ENCODE measurements at regions not wholly inside any gene's neighbourhood (a gene's known extent, or its start where the extent isn't known, plus 50 kb on each side); places are given as distances from the start of the nearest gene placed in this dataset.
A peak's percentile ranks its signal among the peaks of the same experiment; 100 is the strongest.
"Not testable (repeated sequence)": the region's sequence is repeated elsewhere in the genome, so short reads cannot be mapped to it uniquely, and the experiment has no call there.

DNA sequence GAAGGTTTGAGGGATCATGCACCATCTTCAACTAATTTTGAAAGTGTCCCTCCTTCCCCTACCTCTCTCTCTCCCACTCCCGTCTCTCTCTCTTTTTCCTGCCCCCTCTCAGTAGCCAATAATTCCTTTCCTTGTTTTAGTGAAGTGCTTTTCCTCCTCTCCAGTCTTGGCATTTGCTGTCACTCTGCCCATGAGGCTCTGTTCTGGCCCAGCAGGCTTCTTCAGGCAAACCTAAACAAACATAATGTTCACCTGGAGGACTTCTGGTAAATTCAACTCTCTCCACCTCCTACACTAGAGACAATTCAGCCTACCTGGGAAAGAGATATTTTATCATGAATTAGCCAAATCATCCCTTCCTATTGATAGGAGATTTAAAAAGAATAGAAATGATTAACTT is 86.6 kb upstream of the ADRA1D start:
- DNase-seq = no peak

DNA sequence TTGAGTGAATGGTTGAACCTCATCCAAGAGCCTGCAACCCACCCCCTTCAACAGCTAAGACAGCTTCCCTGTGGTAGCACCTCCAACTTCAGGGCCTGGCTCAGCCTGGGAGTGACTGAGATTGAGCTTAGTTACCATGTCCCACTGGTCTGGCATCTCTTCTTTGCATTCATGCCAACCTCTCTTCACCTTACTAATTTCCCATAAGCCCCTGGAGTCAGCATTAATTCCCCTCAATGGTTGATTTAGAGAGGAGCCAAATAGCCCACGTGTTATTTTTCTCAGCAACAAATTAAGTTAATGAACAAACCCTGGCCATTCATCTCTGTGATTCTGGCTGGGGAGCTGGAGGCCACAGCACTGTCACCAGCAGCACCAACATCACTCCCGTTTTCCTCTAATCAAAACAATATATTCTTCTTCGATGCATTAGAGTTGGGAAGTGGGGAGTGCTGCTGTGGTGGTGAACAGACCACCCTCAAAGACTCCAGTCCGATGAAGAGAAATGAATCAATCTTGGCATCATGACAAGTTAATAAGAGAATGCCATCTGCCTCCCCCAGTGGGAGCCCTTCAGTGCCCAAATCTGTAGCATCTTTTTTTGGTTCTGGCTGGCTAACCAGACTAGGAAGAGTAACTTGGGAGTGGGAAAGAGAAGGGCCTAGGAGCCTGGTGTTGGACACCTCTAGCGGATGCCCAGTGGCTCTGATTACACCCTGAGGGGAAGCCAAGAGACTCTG is 83.2 kb upstream of the ADRA1D start:
- no peak for DNase-seq

DNA sequence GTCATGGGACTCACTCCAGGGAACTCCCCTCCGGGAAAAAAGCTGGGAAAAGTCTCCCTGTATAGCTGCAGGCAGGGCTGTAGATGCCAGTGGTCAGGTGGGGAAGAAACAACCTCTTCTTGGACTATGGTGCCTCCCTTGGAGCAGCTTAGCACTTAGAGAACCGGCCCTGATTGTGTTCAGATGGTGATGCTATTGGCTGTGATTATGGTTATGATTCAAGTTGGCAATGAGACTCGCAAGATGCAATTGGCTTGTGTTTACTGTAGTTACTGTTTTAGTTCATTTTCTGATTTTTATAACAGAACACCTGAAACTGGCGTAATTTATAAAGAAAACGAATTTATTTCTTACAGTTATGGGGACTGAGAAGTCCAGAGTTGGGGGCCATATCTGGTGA is 80.9 kb upstream of the ADRA1D start:
- no peak for DNase-seq

DNA sequence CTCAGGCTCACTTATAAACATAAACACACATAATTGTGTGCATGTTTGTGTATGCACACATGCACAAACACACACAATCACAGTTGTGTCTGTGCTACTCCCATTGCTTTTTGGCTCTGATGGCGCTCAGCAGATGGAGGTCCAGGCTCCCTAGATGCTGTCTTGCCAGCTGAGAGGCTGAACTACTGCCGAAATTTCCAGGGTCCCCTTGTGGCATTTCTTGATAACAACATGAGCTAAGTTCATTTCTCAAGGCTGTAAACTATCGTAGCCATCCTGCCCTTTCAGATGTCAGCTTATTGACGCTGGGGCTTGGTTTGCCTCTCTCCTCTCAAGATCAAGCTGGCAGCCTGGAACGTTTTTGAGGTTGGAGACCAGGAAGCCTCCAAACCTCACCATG is 80.1 kb upstream of the ADRA1D start:
- DNase-seq = no peak

DNA sequence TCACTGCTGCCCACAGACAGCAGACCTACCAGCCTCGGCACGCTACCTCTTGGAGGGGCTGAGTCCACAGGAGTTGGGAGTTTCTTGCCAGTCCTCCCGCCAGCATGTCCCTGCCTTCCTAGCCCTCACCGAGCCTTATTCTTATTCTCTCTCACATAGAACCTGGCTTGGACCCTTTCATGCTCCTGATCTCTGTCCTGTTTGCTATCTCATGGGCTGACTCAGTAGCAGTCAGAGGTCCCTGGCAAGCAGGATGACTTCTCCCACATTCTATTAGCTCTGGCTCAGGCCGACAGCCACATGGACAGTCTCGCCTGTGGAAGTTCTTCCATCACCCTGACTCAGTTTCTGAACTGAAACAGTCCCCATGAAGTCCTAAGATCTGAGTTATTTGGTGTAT is 79.5 kb upstream of the ADRA1D start:
- DNase-seq = no peak

DNA sequence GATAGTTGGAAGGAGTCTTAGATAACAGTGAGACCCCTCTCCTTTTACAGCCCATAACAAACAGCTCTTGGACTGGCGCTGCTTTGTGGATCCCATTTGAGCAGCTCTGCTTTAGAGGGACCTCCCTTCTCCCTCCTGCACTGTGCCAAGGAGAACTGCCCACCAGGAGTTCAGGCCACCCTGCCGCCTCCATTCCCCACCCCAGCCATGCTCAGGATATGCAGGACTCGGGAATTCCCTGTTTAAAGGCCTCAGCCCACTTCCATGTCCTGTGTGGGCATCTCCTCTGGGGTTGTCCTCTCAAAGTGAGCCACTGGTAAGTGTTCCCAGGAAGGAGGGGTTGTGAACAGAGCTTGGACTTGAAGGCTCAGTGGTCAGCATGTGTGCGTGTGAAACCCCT is 78.9 kb upstream of the ADRA1D start:
- no peak for DNase-seq

DNA sequence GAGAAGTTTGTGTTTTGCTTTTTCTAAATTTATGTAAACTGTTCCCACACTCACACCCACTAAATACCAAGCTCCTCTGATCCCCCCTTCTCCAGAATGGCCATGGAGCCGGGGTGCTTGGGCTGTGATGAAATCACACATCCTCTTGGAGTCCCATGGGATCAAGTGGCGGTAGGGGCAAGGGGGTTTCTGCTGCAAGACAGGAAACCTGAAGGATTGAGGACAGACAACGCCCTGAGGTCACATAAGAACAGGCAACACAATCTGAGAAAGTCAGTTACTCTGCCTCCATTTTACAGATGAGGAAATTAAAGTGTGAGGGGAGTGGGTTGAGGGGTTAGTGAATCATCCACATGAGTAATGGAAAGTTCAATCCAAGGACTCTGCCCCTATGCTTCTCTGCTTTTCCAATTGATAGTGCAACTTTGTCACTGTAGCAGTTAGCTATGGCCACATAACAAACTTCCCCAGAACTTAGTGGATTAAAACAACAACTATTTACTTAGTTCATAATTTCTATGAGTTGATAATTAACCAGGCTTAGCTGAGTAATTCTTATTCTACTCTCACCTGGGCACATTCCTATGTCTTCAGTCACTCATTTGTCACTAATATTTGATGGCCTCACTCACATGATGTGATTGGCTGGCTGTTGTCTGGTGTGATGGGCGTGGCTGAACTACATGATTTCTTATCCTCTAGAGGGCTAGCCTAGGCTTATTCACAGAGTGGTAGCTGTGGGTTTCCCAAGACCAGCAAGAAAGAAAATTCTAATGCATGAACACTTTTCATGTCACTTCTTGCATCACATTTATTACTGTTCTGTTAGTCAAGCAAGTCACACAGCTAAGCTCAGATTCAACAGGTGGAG is 77.3 kb upstream of the ADRA1D start:
- DNase-seq = no peak

DNA sequence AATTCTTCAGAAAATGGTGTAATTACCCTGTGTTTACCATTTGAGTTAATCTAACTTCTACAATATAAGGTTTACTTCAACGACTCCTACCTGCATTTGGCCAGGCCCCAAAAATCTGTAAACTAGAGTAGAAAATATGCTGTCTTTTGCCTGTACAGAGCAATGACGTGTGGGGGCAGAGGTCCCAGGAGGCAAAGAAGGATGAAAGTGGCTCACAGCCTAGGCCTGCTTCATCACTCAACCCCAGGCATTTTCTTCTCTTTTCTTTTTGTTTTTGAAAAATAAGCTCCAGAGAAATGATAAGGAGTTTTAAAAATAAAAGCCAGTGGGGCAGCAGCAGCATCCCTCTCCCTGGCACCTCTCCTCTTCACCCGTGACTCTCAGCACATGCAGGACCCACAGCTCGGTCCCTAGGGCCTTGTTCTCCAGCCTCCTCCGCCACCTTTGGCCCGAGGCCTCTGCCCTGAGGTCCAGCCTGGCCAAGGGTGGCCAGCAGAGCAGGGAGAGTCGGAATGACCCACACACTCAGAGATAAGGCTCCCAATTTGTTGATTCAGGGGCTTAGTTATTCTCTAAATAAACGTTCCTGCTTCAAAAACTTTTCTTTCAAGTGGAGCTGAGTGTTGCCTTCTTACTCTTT is 76.6 kb upstream of the ADRA1D start:
- no peak for DNase-seq

DNA sequence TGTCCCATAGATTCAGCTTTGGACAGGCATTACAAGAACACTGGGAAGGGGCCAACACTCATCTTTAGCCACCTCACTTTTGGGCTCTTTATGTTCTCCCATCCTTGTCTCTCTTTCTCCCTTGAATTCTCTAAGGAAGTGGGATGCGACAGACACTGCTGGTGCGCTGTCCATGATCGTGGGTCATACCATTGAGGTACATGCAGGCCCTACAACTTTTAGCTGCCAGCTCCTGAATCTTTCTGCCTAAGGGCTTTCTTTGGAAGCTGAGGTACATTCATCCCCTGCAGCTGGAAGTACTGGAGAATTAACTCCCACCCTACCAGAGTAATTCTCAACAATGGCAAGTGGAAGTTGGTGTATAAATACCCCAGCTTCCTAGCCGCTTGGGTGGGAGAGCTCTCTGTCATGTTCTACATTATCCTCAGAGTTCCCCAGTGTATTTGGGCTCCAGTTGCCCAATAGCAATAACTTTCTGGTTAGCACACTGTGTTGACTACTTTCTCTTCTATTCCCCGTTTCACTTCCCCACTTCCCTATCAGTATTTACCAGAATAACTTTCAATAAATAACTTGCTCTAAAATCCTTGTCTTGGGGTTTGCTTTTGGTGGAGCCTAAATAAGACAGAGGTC is 75.6 kb upstream of the ADRA1D start:
- no peak for DNase-seq

DNA sequence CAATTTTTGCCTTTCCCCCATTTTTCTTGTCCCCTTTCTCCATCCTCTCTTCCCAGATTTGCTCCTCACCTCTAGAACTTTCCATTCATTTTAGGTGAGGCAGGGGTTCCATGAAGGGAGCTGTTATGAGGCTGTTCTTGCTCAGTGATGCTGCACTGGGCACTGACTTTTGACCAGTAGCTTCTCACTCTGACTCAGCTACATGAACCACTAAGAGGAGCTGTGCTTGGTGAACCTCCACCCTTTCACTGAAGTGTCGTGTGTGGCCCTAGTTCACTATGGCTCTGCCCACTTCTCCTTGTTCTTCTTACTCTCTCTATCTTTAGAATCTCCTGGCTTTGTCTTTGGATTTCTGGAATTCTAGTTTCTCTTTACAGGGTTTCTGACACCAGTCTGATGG is 73.4 kb upstream of the ADRA1D start:
- no peak for DNase-seq

DNA sequence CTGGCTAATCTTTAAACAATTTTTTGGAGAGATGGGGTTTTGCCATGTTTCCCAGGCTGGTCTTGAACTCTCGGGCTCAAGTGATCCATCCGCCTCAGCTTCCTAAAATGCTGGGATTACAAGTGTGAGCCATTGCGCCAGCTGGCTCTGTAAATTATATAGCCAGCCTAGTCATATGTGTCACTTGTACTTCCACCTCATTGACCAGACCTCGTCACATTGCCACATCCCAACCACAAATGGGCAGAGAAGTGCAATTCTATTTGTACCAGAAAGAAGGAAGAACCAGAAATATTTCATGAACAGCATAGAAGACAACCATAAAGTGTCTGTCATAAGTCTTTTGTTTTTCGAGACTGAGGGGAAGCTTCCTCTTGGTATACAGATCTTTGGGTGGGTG is 71.2 kb upstream of the ADRA1D start:
- peak; percentile 18 to 22 for DNase-seq

DNA sequence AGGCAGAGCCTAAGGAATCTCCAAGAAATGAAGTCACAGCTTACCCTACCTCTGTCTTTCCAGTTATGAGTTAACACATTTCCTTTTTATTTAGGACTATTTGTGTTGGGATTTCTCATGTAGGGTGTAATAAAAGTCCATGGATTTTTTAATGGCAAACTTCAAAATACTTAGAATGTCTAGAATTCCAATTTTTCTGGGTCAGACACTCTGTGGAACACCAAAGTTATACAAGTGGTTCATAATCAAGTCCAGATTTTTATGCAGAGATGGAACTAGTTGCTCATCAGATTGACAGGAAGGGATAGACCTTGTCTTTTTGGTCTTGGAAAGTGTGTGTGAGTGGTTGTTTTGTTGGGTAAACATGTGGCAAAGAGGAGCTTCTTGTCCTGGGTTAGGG is 69.8 kb upstream of the ADRA1D start:
- no peak for DNase-seq

DNA sequence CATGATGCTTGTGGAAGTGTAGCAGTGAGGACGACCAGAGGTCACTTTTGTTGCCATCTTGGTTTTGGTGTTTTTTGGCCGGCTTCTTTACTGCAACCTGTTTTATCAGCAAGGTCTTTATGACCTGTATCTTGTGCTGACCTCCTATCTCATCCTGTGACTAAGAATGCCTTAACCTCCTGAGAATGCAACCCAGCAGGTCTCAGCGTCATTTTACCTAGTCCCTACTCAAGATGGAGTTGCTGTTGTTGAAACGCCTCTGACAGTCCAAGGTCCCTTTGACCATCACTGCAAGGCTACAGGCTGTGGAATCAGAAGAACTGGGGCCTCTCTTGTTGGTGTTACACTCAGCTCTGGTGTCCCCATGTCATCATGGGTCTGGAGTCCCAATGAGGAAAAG is 61.5 kb upstream of the ADRA1D start:
- not testable (repeated sequence) for DNase-seq

DNA sequence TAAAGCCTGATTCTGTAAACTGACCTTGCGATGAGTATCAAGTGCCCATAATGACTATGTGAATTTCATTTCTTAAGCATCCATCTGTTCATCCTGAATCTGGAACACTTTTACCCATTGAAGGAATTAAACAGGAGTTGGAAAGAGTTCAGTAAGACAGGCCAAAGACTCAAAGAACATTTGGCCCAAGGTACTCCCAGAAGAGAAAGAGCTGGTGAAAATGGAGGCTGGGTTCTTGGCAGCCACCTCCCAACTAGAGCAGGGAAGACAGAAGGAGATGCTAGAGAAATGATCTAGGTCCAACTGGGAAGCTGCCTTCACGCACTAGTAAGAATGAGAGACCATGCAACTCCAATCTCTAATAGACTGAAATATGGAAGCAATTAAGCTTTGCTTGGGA is 57.1 kb upstream of the ADRA1D start:
- DNase-seq = no peak

DNA sequence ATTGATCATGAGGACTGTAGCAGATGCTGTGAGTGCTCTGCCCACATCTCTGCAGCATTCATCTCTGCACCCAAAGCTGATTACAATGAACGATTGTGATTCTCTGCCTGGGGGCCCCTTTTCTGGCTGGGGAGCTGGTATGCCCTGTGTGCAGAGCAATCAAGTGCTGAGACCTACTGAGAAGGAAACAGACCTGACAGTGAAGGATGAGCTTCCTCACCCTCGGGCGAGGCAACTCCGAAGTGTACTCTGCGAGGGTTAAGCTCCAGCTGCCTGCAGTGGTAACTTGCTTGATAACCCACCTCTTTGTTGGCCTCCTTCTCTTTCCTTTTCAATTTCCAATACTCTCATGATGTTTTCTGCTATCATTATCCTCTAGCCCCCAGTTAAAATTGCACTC is 56.0 kb upstream of the ADRA1D start:
- DNase-seq = no peak

DNA sequence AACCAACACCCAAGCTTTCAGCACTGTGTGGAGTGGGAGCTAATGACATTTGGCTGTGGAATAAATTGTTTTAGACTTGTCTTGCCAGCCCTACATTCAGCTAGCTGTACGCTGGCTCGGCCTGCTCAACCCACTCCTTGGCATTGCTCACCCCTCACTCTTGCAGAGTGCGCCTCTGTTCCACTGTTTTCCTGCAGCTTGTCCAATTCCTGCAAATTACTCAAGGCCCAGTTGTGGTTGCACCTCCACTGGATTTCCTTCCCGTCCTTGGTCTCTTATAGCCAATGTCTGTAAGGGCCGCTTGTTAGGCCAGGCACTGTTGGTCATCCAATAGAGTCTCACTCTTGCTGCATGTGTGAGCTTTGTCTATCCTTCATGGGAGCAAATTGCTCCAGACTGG is 55.5 kb upstream of the ADRA1D start:
- DNase-seq = no peak

DNA sequence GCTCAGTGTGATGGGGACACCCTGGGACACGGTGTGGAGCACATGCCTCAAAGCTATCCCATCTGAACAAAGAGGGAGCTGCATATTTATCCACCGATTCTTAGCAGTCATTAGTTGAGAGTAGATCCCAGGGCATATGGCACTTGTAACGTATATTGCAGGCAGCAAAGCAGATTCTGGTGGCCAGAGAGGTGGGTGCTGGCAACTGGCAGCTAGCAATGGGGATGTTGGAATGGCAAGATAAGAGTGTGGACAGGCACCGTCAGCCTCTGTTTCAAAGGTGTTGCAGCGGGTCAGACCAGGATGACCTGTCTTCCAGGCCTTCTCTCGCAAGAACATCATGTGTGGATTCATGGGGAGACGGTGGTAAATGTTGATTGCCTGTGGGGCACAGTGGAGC is 54.0 kb upstream of the ADRA1D start:
- no peak for DNase-seq

DNA sequence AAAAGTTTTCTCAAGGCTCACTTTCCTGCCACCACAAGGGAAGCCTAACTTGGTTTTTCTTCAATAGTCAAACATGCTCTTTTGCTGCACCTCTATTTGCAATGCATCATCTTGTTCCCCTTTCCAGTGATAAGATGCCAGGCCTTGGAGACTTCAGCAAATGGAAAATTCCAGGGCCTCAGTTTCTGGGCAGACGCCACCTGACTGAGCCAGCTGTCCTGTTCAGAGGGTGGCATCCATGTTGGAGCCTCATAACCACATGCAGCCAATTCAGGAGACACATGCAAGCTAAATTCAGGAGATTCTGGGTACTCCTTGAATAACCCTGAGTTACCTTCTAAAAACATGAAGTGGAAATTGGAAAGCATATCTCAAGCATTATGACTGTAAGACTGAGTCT is 51.8 kb upstream of the ADRA1D start:
- no peak for DNase-seq

DNA sequence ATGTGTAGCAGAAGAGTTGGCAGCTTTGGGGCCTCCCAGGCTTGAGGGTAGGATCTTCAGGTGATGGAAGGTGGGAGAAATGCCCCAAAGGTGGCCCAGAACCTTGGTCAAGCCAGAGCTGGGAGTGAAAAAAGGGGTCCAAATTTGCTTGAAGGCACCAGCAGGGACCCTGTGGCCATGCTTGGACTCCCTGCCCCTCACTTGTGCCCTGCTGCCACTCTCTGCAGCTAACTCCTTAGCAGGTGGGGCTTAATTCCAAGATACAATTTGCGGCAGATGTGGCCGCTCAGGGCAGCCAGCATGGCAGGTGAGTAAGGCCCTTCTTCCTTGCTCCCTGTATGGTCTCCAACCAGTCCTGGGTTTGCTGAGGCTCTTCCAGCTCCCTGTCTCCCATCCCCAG is 51.3 kb upstream of the ADRA1D start:
- no peak for DNase-seq

DNA sequence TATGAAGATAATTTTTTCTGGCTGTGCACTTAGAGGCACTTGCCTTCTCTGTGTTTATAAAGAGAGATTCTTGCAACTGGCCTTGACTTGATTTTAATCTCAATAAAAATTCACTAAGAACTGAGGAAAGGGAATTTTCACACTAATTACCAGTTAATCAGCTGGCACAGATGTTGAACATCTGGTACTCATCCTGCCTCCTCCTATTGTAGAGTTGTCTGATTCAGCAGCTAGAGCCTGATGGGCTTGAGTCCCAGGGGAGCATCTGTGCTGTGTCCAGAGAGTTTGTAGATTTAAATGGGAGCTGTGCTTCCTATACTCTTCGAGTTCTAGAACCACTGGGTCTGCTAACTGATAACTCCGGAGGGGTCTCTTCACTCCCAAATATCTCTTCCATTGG is 50.7 kb upstream of the ADRA1D start:
- DNase-seq = no peak

DNA sequence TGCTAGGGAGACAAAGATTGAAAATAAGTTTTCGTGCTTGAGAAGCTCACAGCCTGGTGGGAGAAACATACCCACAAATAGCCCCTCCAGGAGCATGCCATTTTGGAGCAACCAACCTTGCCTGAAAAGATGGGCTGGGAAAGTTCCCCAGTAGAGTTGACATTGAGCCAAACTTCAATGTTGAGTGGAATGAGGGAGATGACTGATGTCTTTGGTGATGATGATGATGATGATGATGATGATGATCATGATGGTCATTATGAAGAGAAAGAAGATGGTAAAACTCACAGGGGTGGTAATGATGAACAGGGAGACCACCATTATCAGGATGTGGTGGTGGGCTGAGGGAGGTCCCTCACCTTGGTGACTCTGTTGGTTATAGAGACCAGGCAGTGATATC is 50.1 kb upstream of the ADRA1D start:
- DNase-seq = no peak

All from bone marrow (tissue), 2 donors.